ENCODE measurements at regions not wholly inside any gene's neighbourhood (a gene's known extent, or its start where the extent isn't known, plus 50 kb on each side); places are given as distances from the start of the nearest gene placed in this dataset.

- TF ChIP-seq MAX (IDR thresholded peaks at IDR 0.05; ENCODE audit: low read depth) (no peak), TCF12 (IDR thresholded peaks at IDR 0.05) (no peak), ELF1 (IDR thresholded peaks at IDR 0.05) (no peak), NRF1 (IDR thresholded peaks at IDR 0.05; ENCODE audit: low read depth, low read length) (no peak), POLR2AphosphoS5 (IDR thresholded peaks at IDR 0.05; ENCODE audit: low read depth, low read length) (no peak), MXI1 (IDR thresholded peaks at IDR 0.05; ENCODE audit: low read depth, low read length) (no peak), FOXJ3 (CRISPR knock-in tag; IDR thresholded peaks at IDR 0.05) (no peak), CTCF (IDR thresholded peaks at IDR 0.05) (no peak)
Observed at GRCh38 chr1:68848017-68848416, 351.1 kb upstream of the DEPDC1 start (continued).

- Histone ChIP-seq H3K27ac (ENCODE audit: low read depth in 2 of 2, low read length in 1 of 2) (no peak overlapping the region), H3K4me2 (no peak overlapping the region), H3F3A (replicated peaks; ENCODE audit: insufficient read depth) (no peaks in the 10 kb centered on the region), H3K27me3 (ENCODE audit: insufficient read depth) (no peaks in the 10 kb centered on the region), H3K9me3 (no peaks in the 10 kb centered on the region), H3K4me3 (ENCODE audit: low read depth in 2 of 2, low read length in 1 of 2) (no peak overlapping the region), H4K20me1 (ENCODE audit: insufficient read depth) (no peaks in the 10 kb centered on the region), H3K36me3 (replicated peaks in 1 of 2; ENCODE audit: control insufficient read depth in 1 of 2, insufficient read depth in 2 of 2, low read length in 1 of 2) (no peaks in the 10 kb centered on the region), H3K9ac (no peak overlapping the region), H2AFZ (ENCODE audit: low read depth) (no peak overlapping the region), H3K4me1 (ENCODE audit: control insufficient read depth in 1 of 2, insufficient read depth in 2 of 2, low read depth in 1 of 2, low read length in 1 of 2) (no peaks in the 10 kb centered on the region), H3K79me2 (ENCODE audit: insufficient read depth) (no peaks in the 10 kb centered on the region), H3K9me2 (no peaks in the 10 kb centered on the region)
- 45% methylated on average over 2 of the region's 2 CpGs for WGBS (ENCODE audit: low lambda C conversion rate)
- ChIA-PET POLR2A (no interaction called here), CTCF (no interaction called here)
- no peak for TF ChIP-seq FOXJ3 (CRISPR knock-in tag; IDR thresholded peaks at IDR 0.05)
- no peak for DNase-seq
Observed at GRCh38 chr1:68868606-68869005, 371.7 kb upstream of the DEPDC1 start.

GRCh38 chr1:68873144-68873543 is 376.3 kb upstream of the DEPDC1 start:
- Histone ChIP-seq H3K9me2 (no peaks in the 10 kb centered on the region), H3K36me3 (replicated peaks in 1 of 2; ENCODE audit: control insufficient read depth in 1 of 2, insufficient read depth in 2 of 2, low read length in 1 of 2) (no peaks in the 10 kb centered on the region), H3F3A (replicated peaks; ENCODE audit: insufficient read depth) (no peaks in the 10 kb centered on the region), H3K4me3 (ENCODE audit: low read depth in 2 of 2, low read length in 1 of 2) (no peak overlapping the region), H2AFZ (ENCODE audit: low read depth) (no peak overlapping the region), H3K27me3 (ENCODE audit: insufficient read depth) (no peaks in the 10 kb centered on the region), H3K27ac (ENCODE audit: low read depth in 2 of 2, low read length in 1 of 2) (no peak overlapping the region), H3K9ac (no peak overlapping the region), H4K20me1 (ENCODE audit: insufficient read depth) (no peaks in the 10 kb centered on the region), H3K9me3 (no peaks in the 10 kb centered on the region), H3K4me1 (ENCODE audit: control insufficient read depth in 1 of 2, insufficient read depth in 2 of 2, low read depth in 1 of 2, low read length in 1 of 2) (no peaks in the 10 kb centered on the region), H3K4me2 (no peak overlapping the region), H3K79me2 (ENCODE audit: insufficient read depth) (no peaks in the 10 kb centered on the region)
- DNase-seq = no peak
- ChIA-PET POLR2A (no interaction called here), CTCF (interaction anchor here (0.9 kb wide), 1 partner anchor 15 kb away, joined by 3 read pairs; no protein-coding TSS in a partner anchor)
- WGBS (ENCODE audit: low lambda C conversion rate) = 23% methylated on average over 2 of the region's 2 CpGs
- no peak for TF ChIP-seq EZH2phosphoT487 (IDR thresholded peaks at IDR 0.05; ENCODE audit: borderline replicate concordance, low read depth)
- no peak for TF ChIP-seq SMC3 (IDR thresholded peaks at IDR 0.05; ENCODE audit: low read depth, low read length)
- no peak for TF ChIP-seq TCF12 (IDR thresholded peaks at IDR 0.05)
- no peak for TF ChIP-seq CTCF (IDR thresholded peaks at IDR 0.05)
- no peak for TF ChIP-seq NFIC (IDR thresholded peaks at IDR 0.05; ENCODE audit: borderline replicate concordance)
- no peak for TF ChIP-seq ELF1 (IDR thresholded peaks at IDR 0.05)
- TF ChIP-seq MEF2A (IDR thresholded peaks at IDR 0.05; ENCODE audit: borderline replicate concordance, low read depth) = no peak
- TF ChIP-seq POLR2AphosphoS5 (IDR thresholded peaks at IDR 0.05; ENCODE audit: low read depth, low read length) = no peak
- TF ChIP-seq MXI1 (IDR thresholded peaks at IDR 0.05; ENCODE audit: low read depth, low read length) = no peak
- TF ChIP-seq USF2 (IDR thresholded peaks at IDR 0.05; ENCODE audit: borderline replicate concordance, low read depth, low read length) = no peak
- no peak for TF ChIP-seq RAD21 (IDR thresholded peaks at IDR 0.05; ENCODE audit: low read length)
- TF ChIP-seq PBX3 (IDR thresholded peaks at IDR 0.05) = no peak

Data from SK-N-SH (cell line).